HL-60 (cell line): ENCODE measurements at regions not wholly inside any gene's neighbourhood (a gene's known extent, or its start where the extent isn't known, plus 50 kb on each side); places are given as distances from the start of the nearest gene placed in this dataset.

ENCODE experiments used
- DNase-seq, 2 experiments: peaks; one replicate each; pipeline ENCODE4 v3.0.0-alpha.2; 2010 to 2020; ENCODE audit warnings: low read depth in 1 of 2, low spot score in 1 of 2
- H3K27ac ChIP-seq: fragments of 250-450 bp; sonication (Bioruptor Pico); replicated peaks from 2 replicates; pipeline ENCODE4 v1.5.1; 2020; ENCODE audit warnings: mild to moderate bottlenecking, moderate library complexity
- H3K27me3 ChIP-seq: fragments of 250-450 bp; sonication (Bioruptor Pico); 2 replicates; pipeline ENCODE4 v1.5.1; 2021; ENCODE audit warnings: mild to moderate bottlenecking, moderate library complexity; ENCODE audit not compliant: insufficient read depth, poor library complexity, severe bottlenecking
- H3K4me3 ChIP-seq: replicated peaks from 2 replicates; pipeline ENCODE4 v1.5.1; 2011; ENCODE audit warnings: mild to moderate bottlenecking, control low read depth, low read length; ENCODE audit not compliant: insufficient read depth
- CTCF ChIP-seq: IDR thresholded peaks from one replicate; pipeline ENCODE4 v1.5.1; 2011; ENCODE audit warnings: low read length, control low read depth, inconsistent platforms; ENCODE audit not compliant: insufficient read depth
- GABPA ChIP-seq: IDR thresholded peaks from 2 replicates; pipeline ENCODE4 v1.6.1; 2012; ENCODE audit warnings: low read depth
- POLR2AphosphoS5 ChIP-seq: IDR thresholded peaks from 2 replicates; pipeline ENCODE4 v1.6.1; 2012; ENCODE audit warnings: low read depth
- SPI1 ChIP-seq: IDR thresholded peaks from 2 replicates; pipeline ENCODE4 v1.6.1; 2012; ENCODE audit warnings: low read depth, mild to moderate bottlenecking, borderline replicate concordance
- TF ChIP-seq, protein P1 (sequence below): IDR thresholded peaks from 2 replicates; pipeline ENCODE4 v1.6.1; 2012; ENCODE audit warnings: low read depth; ENCODE audit not compliant: insufficient replicate concordance

GRCh38 chr16:25478476-25478875, 213.3 kb upstream of the HS3ST4 start:
- H3K27ac ChIP-seq = no peak overlapping the region
- no peak for DNase-seq

GRCh38 chr16:25464058-25464457, 206.4 kb upstream of the ZKSCAN2 start:
- Histone ChIP-seq H3K27me3 (no peaks in the 10 kb centered on the region), H3K4me3 (no peak overlapping the region), H3K27ac (no peak overlapping the region)
- DNase-seq = no peak
- TF ChIP-seq SPI1 = no peak
- no peak for TF ChIP-seq CTCF
- TF ChIP-seq GABPA = no peak

More at GRCh38 chr16:25478476-25478875, 213.3 kb upstream of the HS3ST4 start:
- Histone ChIP-seq H3K4me3 (no peak overlapping the region), H3K27me3 (peaks cover 5% of the 10 kb centered on the region)
- TF ChIP-seq GABPA = no peak
- TF ChIP-seq, protein P1, sequence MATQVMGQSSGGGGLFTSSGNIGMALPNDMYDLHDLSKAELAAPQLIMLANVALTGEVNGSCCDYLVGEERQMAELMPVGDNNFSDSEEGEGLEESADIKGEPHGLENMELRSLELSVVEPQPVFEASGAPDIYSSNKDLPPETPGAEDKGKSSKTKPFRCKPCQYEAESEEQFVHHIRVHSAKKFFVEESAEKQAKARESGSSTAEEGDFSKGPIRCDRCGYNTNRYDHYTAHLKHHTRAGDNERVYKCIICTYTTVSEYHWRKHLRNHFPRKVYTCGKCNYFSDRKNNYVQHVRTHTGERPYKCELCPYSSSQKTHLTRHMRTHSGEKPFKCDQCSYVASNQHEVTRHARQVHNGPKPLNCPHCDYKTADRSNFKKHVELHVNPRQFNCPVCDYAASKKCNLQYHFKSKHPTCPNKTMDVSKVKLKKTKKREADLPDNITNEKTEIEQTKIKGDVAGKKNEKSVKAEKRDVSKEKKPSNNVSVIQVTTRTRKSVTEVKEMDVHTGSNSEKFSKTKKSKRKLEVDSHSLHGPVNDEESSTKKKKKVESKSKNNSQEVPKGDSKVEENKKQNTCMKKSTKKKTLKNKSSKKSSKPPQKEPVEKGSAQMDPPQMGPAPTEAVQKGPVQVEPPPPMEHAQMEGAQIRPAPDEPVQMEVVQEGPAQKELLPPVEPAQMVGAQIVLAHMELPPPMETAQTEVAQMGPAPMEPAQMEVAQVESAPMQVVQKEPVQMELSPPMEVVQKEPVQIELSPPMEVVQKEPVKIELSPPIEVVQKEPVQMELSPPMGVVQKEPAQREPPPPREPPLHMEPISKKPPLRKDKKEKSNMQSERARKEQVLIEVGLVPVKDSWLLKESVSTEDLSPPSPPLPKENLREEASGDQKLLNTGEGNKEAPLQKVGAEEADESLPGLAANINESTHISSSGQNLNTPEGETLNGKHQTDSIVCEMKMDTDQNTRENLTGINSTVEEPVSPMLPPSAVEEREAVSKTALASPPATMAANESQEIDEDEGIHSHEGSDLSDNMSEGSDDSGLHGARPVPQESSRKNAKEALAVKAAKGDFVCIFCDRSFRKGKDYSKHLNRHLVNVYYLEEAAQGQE = no peak
- TF ChIP-seq SPI1 = no peak
- TF ChIP-seq CTCF = no peak
- no peak for TF ChIP-seq POLR2AphosphoS5

- TF ChIP-seq GABPA (no peak), POLR2AphosphoS5 (no peak), SPI1 (no peak), CTCF (no peak)
- TF ChIP-seq, protein P1 = no peak
- no peak overlapping the region for H3K27ac ChIP-seq
- no peaks in the 10 kb centered on the region for H3K27me3 ChIP-seq
- no peak for DNase-seq
- H3K4me3 ChIP-seq = no peak overlapping the region
Measured at GRCh38 chr16:25449802-25450201, 192.2 kb upstream of the ZKSCAN2 start.

GRCh38 chr16:25443994-25444393, 186.3 kb upstream of the ZKSCAN2 start:
- Histone ChIP-seq H3K27me3 (no peaks in the 10 kb centered on the region), H3K27ac (no peak overlapping the region), H3K4me3 (no peak overlapping the region)
- DNase-seq = no peak
- TF ChIP-seq, protein P1 = no peak
- TF ChIP-seq CTCF (no peak), SPI1 (no peak), POLR2AphosphoS5 (no peak), GABPA (no peak)
